Muscle of leg (tissue), 3 donors: ENCODE measurements at regions not wholly inside any gene's neighbourhood (a gene's known extent, or its start where the extent isn't known, plus 50 kb on each side); places are given as distances from the start of the nearest gene placed in this dataset.

ENCODE experiments used
- DNase-seq: peaks from one replicate; pipeline ENCODE4 v3.0.0; 2013
- H3K27ac ChIP-seq: one replicate; pipeline ENCODE4 v1.5.1; 2013; ENCODE audit warnings: mild to moderate bottlenecking, low read length, control low read depth
- H3K27me3 ChIP-seq: one replicate; pipeline ENCODE4 v1.6.1; 2013; ENCODE audit warnings: low read length; ENCODE audit not compliant: control insufficient read depth, insufficient read depth
- H3K36me3 ChIP-seq: one replicate; pipeline ENCODE4 v1.6.1; 2013; ENCODE audit warnings: low read length; ENCODE audit not compliant: control insufficient read depth, insufficient read depth
- H3K4me1 ChIP-seq: one replicate; pipeline ENCODE4 v1.6.1; 2013; ENCODE audit warnings: low read length; ENCODE audit not compliant: control insufficient read depth, insufficient read depth
- H3K4me3 ChIP-seq: one replicate; pipeline ENCODE4 v1.5.1; 2013; ENCODE audit warnings: low read length, control low read depth
- H3K9me3 ChIP-seq: replicated peaks from 2 replicates; pipeline ENCODE4 v1.6.1; 2013; ENCODE audit warnings: low read depth, low read length; ENCODE audit not compliant: control insufficient read depth
- WGBS: methylation state at CpG from one replicate; pipeline ENCODE4 v1.1.5; 2013; ENCODE audit warnings: missing lambda C conversion rate; ENCODE audit not compliant: insufficient coverage; 5-methylcytosine and 5-hydroxymethylcytosine counted together

- WGBS, result no CpG with 5 or more reads among the region's 3 CpGs
- Histone ChIP-seq H3K36me3 (no peaks in the 10 kb centered on the region), H3K9me3 (peaks cover 4% of the 10 kb centered on the region), H3K27ac (no peak overlapping the region), H3K27me3 (peaks cover 7% of the 10 kb centered on the region), H3K4me3 (no peak overlapping the region), H3K4me1 (peaks cover 33% of the 10 kb centered on the region)
- DNase-seq, result no peak
Observed at GRCh38 chr15:66938114-66938830, 127.1 kb upstream of the SMAD3 start.

GRCh38 chr15:66939016-66939415 lies 126.4 kb upstream of the SMAD3 start:
- H3K36me3 ChIP-seq, result no peaks in the 10 kb centered on the region
- peaks cover 33% of the 10 kb centered on the region for H3K4me1 ChIP-seq
- H3K4me3 ChIP-seq, result no peak overlapping the region
- no peak overlapping the region for H3K27ac ChIP-seq
- 100% methylated on average over 3 of the region's 3 CpGs for WGBS
- peaks cover 7% of the 10 kb centered on the region for H3K27me3 ChIP-seq
- peaks cover 4% of the 10 kb centered on the region for H3K9me3 ChIP-seq
- no peak for DNase-seq

GRCh38 chr15:66939451-66940023 lies 125.9 kb upstream of the SMAD3 start:
- 91% methylated on average over 3 of the region's 8 CpGs for WGBS
- peaks cover 7% of the 10 kb centered on the region for H3K27me3 ChIP-seq

GRCh38 chr15:66940368-66940767 lies 125.0 kb upstream of the SMAD3 start:
- DNase-seq, result no peak
- Histone ChIP-seq H3K4me3 (no peak overlapping the region), H3K4me1 (peaks cover 33% of the 10 kb centered on the region), H3K36me3 (no peaks in the 10 kb centered on the region), H3K27ac (peak overlapping the region; percentile 79), H3K27me3 (peaks cover 7% of the 10 kb centered on the region), H3K9me3 (peaks cover 4% of the 10 kb centered on the region)
- no CpG with 5 or more reads among the region's 2 CpGs for WGBS

More at GRCh38 chr15:66939451-66940023, 125.9 kb upstream of the SMAD3 start:
- no peak overlapping the region for H3K27ac ChIP-seq
- DNase-seq, result no peak
- H3K36me3 ChIP-seq, result no peaks in the 10 kb centered on the region
- H3K9me3 ChIP-seq, result peaks cover 4% of the 10 kb centered on the region
- H3K4me1 ChIP-seq, result peaks cover 33% of the 10 kb centered on the region
- H3K4me3 ChIP-seq, result no peak overlapping the region

- H3K36me3 ChIP-seq, result no peaks in the 10 kb centered on the region
- WGBS, result 16% methylated on average over 8 of the region's 16 CpGs
- H3K27me3 ChIP-seq, result peaks cover 3% of the 10 kb centered on the region
- peak overlapping the region; percentile 12 for H3K4me3 ChIP-seq
- H3K27ac ChIP-seq, result peak overlapping the region; percentile 79
- peaks cover 4% of the 10 kb centered on the region for H3K9me3 ChIP-seq
- peak; percentile 83 for DNase-seq
- H3K4me1 ChIP-seq, result peaks cover 27% of the 10 kb centered on the region
Observed at GRCh38 chr15:66941108-66941711, 124.2 kb upstream of the SMAD3 start.

GRCh38 chr15:66941791-66942190 lies 123.6 kb upstream of the SMAD3 start:
- H3K4me1 ChIP-seq, result peaks cover 21% of the 10 kb centered on the region
- no peak overlapping the region for H3K27ac ChIP-seq
- peaks cover 4% of the 10 kb centered on the region for H3K9me3 ChIP-seq
- no peak overlapping the region for H3K4me3 ChIP-seq
- H3K36me3 ChIP-seq, result no peaks in the 10 kb centered on the region
- peaks cover 5% of the 10 kb centered on the region for H3K27me3 ChIP-seq
- peak; percentile 43 for DNase-seq
- WGBS, result 58% methylated on average over 2 of the region's 3 CpGs

GRCh38 chr15:66942649-66943390 lies 122.6 kb upstream of the SMAD3 start:
- peaks cover 15% of the 10 kb centered on the region for H3K4me1 ChIP-seq
- peaks cover 5% of the 10 kb centered on the region for H3K27me3 ChIP-seq
- DNase-seq, result no peak
- peaks cover 2% of the 10 kb centered on the region for H3K9me3 ChIP-seq
- WGBS, result 100% methylated on average over 3 of the region's 11 CpGs
- no peak overlapping the region for H3K27ac ChIP-seq
- no peak overlapping the region for H3K4me3 ChIP-seq
- H3K36me3 ChIP-seq, result no peaks in the 10 kb centered on the region

GRCh38 chr15:66943456-66944095 lies 121.8 kb upstream of the SMAD3 start:
- no peak overlapping the region for H3K4me3 ChIP-seq

GRCh38 chr15:66944121-66944520 lies 121.3 kb upstream of the SMAD3 start:
- Histone ChIP-seq H3K36me3 (no peaks in the 10 kb centered on the region), H3K27me3 (peaks cover 5% of the 10 kb centered on the region), H3K27ac (no peak overlapping the region), H3K9me3 (no peaks in the 10 kb centered on the region), H3K4me1 (peaks cover 15% of the 10 kb centered on the region), H3K4me3 (no peak overlapping the region)
- no peak for DNase-seq
- 61% methylated on average over 7 of the region's 14 CpGs for WGBS

More at GRCh38 chr15:66943456-66944095, 121.8 kb upstream of the SMAD3 start:
- Histone ChIP-seq H3K36me3 (no peaks in the 10 kb centered on the region), H3K9me3 (no peaks in the 10 kb centered on the region), H3K27ac (no peak overlapping the region), H3K4me1 (peaks cover 15% of the 10 kb centered on the region), H3K27me3 (peaks cover 5% of the 10 kb centered on the region)
- WGBS, result 64% methylated on average over 4 of the region's 10 CpGs
- DNase-seq, result peak; percentile 26
